ENCODE measurements at regions not wholly inside any gene's neighbourhood (a gene's known extent, or its start where the extent isn't known, plus 50 kb on each side); places are given as distances from the start of the nearest gene placed in this dataset.

DNA sequence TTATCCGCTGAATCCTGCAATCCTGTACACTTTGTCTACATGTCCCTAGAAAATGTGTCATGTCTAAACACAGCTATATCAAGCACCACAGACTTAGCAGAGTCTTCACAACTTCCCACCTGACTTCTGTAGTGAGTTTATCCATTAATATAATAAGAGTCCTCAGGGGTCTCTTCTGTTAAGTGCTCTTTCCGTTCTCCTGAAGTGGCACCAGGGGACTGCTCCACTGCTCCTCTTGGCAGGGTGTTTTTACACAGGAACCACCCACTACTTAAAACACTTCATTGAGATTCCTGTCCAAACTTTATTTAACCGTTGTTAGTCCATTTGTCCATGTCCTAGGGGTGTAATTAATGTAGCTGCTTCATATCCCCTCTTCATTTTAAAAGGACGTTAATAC, 1000.4 kb downstream of the STPG2 start:
- no peak for DNase-seq (ENCODE audit: low spot score)
- no peak for ATAC-seq

DNA sequence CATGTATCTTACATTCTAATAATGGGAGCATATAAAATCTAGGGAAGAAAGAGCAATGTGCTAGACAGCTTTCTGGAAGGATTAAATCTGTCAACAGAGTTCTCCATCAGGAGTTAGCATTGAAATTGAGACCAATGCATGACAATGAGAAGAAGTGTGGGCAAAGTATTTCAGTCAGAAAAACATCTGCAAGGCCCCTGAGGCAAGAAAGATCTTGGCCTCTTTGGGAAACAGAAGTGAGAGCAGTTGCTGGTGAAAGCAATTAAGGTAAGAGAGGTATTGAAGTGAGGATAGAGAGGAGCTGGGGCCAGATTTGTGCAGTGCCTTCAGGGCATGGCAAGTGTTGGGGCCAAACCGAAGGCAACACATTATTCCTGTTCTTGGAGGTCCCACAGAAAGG, 999.1 kb downstream of the STPG2 start:
- no peak for DNase-seq (ENCODE audit: low spot score)
- no peak for ATAC-seq
- intact Hi-C loops (cut with DNase I), result no loop called here

More for the DNA sequence above, 1000.4 kb downstream of the STPG2 start:
- intact Hi-C loops (cut with DNase I), result no loop called here

DNA sequence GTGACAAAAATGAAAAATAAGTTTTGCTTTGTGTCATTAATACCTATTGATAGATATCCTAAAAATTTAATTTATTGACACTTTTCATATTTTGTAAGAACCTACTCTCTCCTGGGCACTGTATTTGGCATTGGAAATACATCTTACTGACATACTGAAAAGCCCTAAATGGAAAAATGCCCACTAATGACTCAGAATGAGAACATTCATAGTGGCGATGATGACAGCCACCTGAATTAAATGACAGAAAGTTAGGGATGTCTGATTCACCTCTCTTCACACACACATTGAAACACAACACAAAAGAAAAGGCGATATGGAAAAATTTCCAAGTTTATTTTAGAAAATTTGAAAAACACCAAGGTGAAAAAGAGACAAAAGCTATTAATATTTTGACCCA, 992.3 kb downstream of the STPG2 start:
- ATAC-seq, result no peak
- intact Hi-C loops (cut with DNase I), result no loop called here
- DNase-seq (ENCODE audit: low spot score), result no peak

DNA sequence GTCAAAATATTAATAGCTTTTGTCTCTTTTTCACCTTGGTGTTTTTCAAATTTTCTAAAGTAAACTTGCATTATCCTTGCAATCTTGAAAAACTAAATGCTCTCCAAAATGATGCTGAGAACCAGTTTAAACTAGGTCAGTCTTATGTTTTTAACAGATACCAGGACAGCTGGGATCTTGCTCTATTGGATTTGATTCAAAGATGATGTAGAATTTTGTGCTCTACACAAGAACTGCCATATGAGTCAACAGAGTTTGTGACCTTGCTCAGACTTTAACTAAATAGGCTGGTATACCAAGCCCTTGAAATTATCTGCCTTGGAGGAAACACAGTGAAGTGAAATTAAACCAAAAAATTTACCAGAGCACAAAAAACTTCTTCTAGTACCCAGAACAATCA, 991.1 kb downstream of the STPG2 start:
- DNase-seq (ENCODE audit: low spot score), result no peak
- ATAC-seq, result no peak
- intact Hi-C loops (cut with DNase I), result no loop called here

DNA sequence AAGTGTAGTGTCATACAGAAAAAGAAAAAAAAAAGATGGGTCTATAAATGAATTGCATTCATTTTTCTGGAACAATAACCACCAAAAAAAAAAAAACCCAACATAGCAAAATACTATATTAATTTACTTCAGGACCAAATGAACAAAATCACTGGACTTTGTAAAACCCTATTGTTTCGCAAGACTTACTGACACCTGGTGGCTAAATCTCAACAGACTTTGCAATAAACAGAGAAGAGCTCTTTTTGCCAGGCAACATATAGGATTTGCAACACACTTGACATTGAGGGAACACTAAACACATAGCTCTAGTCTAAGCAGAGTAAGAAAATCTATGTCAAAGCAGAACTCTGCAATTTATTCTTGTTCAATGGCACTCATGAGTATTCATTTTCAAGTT, 990.2 kb downstream of the STPG2 start:
- ATAC-seq (no peak), DNase-seq (ENCODE audit: low spot score) (no peak)
- intact Hi-C loops (cut with DNase I), result no loop called here

DNA sequence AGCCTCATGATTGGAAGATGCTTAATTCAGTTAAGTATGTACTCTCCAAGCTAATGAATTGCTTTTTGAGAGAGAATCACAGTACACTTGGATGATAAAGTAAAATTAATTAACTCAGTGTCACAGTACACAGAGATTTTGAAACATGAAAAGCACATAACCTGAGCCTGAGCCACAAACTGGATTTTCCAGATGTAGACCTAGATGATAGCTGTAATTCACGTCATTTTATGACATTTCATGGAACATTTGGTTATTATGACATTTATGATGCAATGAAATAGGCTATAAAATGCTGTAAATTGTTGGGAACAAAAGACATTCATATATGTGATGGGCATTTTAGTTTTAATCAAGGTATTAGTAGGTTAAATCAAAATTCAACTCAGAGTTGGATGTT, 983.7 kb downstream of the STPG2 start:
- intact Hi-C loops (cut with DNase I), result no loop called here
- DNase-seq (ENCODE audit: low spot score), result no peak
- ATAC-seq, result no peak

DNA sequence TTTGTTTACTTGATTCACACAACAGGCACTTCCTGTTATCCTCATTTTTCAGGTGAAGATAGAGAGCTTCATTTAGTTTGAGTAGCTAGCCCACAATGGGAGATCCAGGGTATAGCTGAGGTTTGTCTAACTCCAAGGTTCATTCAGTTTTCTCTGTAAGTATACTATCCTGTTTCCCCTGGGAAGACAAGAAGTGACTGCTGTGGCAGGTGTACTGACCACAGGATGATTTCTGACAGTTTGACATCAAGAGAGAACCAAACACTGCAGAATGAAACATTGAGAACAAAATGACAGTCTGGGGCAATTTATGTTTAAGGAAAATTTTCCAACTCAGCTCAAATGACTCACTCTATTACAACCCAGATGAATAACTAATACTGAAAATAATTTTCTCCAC, 958.0 kb downstream of the STPG2 start:
- DNase-seq (ENCODE audit: low spot score) (no peak), ATAC-seq (no peak)
- intact Hi-C loops (cut with DNase I), result no loop called here

DNA sequence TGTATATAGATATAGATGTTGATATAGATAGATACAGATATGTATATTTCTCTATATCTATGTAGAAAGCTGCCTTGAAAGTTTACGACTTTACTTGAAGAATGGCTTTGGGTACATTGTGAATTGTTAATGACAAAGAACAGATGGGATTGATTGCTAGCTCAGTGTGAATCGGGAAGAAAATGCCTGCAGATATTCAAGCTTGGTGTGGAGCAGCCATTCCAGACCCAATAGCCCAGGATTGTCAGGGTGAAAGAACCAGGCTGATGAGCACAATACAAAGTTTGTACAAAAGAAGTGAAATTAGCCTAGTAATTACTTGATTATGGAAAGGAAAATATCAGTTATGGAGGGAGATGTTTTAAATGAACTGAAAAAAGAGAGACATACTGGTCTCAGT, 946.2 kb downstream of the STPG2 start:
- ATAC-seq (no peak), DNase-seq (ENCODE audit: low spot score) (no peak)
- intact Hi-C loops (cut with DNase I), result no loop called here

DNA sequence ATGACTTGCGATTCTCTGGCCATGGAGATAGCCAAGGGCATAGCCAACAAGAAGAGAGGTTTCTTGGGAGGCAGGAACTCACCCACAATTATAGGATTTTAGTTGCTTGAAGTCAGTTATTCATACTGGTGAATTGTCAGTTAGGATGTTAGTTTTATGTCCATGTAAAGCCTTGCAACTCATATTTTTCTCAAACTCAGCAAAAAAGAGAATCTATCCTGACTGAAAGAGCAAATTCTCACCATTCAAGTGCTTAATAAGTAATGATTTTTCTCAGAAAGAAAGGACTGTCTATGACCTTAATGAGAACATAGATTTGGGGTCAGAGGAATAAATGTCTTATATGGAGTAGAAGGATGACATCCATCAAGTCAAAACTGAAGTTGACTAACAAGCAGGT, 934.5 kb downstream of the STPG2 start:
- DNase-seq (ENCODE audit: low spot score) (no peak), ATAC-seq (no peak)
- intact Hi-C loops (cut with DNase I), result no loop called here

DNA sequence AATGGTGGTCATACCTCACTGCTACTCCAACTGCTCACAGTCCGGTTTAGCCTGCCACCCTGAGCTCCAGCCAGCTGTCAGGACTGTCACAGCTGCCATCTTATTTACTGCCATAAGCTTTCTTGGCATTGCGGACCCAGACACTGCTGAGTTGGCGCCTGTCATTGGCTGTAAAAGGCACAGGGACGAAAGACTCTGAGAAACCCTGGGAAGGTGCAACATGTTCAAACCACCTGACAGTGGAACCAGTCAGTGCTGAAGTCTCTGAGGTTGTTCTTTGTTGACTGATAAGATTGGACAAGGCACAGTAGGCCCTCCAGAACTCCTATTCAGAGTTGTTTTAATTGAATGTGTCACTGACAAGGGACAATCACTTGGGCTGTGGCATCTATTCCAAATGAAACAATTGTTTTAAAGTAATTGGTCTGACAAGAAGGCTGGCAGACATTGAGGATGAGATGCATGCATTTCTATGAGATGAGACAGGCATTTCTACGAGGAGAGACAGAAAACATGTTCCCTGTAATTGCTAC, 927.8 kb downstream of the STPG2 start:
- intact Hi-C loops (cut with DNase I), result no loop called here
- ATAC-seq, result no peak
- DNase-seq (ENCODE audit: low spot score), result no peak

DNA sequence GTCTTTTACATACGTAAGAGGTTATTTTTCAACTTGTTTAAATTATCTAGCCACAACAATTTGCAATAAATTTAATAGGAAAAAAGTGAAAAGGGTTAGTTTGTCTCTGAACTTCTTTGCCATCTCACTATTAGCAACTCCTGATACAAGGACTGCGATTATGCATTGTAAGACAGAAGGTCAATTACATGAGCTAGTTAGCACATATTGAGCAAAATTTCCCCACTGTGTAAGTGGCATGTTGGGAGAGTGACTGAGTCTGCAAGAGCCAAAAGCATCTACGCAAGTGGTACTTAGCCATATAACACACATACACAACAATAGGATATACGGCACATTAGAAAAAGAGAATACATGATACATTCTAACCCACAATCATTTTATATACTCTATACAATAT, 927.2 kb downstream of the STPG2 start:
- ATAC-seq (no peak), DNase-seq (ENCODE audit: low spot score) (no peak)
- intact Hi-C loops (cut with DNase I), result no loop called here

DNA sequence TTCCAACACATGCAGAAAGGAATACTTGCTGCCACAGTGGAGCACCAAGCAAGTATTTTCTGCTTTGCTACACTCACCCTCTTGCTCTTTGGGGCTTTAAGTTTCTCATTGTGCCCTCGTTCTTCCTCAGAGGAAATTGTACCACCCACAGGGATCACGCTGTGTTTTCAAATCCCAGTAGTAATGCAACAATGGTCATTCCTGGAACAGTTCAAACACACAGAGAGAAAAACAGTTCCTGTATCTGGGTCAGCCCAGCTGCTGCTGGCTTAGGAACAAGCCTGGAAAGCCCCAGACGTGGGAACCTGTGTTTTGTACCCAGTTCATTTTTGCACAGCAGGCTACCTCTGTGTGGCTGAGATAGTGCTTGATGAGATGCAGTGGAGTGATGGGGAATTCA, 907.8 kb downstream of the STPG2 start:
- DNase-seq (ENCODE audit: low spot score) (no peak), ATAC-seq (no peak)
- intact Hi-C loops (cut with DNase I), result no loop called here

DNA sequence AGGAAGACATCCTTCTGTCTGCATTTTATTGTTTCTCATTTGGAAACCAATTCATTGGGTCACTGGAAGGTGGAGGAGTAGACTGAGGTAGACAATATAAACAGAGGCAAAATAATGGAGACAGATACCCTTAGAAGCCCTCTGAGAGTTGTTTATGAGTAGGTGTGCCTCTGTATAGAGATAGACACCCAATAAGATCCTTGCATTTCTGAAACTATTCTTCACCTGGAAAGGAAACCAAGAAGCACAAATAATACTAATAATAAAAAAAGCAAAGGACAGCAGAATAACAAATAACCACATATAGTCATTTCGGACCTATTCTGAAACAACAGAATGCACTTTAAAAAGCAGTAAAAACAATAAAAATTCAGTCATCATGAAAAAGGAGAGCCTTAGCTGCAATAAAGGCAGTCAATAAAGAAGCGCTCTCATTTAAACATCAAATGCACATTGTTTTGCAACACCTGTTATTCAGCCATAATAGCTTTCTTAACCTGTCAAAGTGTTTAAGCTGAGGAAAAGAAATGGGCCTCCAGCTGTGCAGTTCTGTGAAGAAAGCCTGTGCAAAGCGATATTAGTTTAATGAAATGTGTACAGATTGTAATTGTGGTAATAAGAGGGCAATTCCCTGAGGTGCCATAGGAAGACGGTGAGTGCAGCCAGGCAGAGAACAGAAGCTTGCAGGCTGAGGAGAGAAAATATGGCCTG, 904.2 kb downstream of the STPG2 start:
- DNase-seq (ENCODE audit: low spot score), result no peak
- intact Hi-C loops (cut with DNase I), result no loop called here
- ATAC-seq, result no peak

DNA sequence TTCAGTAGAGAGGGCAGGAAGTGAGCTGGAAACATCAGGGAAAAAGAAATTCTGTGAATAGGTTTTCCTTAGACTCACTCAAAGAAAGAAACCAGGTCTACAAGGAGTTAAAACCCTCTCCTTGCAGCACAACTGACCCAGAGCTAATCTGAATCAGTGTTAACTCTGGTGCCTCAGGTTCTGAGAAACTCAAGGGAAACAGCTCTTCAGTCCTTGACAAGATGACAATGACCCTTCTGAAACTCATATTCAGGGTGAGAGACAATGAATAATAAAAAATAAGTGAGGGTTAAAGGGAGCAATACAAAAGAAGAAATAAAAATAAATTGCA, 903.6 kb downstream of the STPG2 start:
- DNase-seq (ENCODE audit: low spot score) (no peak), ATAC-seq (no peak)
- intact Hi-C loops (cut with DNase I), result no loop called here

DNA sequence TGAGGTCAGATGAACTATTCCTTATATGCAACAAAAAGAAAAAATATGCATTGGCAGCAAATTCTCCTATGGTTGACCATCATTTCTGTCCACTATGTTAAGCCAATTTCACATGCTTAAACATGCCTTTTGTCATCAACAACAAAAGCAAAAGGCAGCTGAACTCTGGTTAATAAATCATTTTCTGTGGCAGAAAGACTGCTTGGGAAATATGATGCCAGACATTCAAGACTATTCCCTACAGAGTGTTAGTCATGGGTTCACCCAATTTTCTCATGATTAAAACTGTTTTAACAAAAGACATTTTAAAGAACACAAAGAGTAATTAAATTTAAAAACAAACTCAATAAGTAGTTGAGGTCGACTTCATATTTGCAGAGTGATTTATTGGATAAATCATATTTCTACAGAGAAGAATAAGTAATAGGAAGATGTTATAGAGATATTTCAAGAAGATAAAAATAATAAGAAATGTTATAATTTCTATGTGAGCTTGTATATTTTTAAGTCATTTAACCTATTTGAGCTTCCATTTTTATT, 890.6 kb downstream of the STPG2 start:
- ATAC-seq (no peak), DNase-seq (ENCODE audit: low spot score) (no peak)
- intact Hi-C loops (cut with DNase I), result no loop called here

DNA sequence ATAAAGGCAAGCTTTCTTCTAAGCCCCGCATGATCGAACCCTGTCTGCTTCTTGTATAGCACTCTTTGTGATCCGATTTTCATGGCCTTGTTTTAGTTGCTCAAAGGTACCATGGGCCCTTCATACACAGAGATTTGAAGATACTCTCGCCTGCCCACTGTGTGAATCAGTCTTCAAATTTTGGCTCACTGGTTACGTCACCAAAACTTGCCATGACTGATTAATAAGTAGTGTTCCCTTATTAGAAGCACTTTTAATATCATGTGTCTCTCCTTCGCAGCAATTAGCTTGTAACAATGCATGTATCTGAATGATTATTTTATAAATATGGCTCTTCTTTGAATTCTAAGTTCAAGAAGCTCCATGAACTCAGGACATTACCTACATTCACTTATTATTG, 880.5 kb downstream of the STPG2 start:
- intact Hi-C loops (cut with DNase I), result no loop called here
- DNase-seq (ENCODE audit: low spot score) (no peak), ATAC-seq (no peak)

DNA sequence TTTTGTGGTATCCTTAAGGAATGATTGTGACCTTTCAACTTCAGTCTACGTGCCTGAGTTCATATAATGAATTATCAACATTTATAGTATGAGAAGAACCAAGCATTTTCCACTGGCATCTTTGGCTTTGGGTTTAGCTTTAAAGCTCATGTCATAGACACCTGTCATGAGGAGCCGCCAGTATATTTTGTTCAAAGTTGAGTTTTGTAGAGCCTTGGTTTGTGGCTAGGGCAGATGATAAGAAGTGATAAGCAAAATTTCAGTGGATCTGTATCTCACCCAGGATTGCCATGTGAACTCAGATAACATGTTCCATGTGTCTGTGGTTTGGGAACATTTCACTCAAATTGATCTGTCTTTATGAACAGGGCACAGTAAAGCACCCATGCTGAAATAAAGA, 873.2 kb downstream of the STPG2 start:
- intact Hi-C loops (cut with DNase I), result no loop called here
- DNase-seq (ENCODE audit: low spot score) (no peak), ATAC-seq (no peak)

DNA sequence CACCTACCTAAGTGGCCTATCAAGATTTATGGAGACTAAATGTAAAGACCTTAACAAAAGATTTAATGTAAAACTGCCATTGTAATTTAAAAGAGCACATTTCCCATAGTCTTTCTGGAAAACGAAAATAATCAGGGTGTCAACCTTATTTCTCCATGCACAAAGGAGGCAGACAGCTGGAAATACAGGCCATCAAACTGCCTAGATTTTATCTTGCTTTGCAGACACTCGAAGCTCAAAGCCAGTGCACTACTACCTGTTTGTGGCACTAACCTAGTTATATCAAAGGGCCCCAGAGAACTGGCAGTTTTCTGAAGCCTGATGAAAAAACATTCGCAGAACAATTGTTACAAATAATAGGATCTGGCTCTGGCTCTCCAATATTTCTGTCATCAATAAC, 863.9 kb downstream of the STPG2 start:
- intact Hi-C loops (cut with DNase I), result no loop called here
- DNase-seq (ENCODE audit: low spot score) (no peak), ATAC-seq (no peak)

DNA sequence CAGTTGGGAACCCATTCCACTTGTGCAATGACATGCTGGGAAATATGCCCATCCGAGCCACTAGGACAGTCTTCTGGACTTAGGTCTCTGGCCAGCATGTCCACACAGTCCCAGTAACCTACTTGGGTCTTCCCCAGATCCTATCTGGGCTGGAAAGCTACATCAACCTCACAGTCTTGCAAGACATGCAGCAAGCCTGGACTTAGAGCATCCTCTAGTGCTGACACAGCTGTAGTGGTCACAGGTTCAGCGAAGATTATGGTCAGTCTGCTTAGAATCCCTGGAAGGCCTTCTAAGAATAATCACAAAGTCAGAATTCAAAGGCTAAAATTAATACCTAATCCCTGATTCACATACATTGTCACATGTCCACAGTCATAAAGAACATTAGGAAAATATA, 842.7 kb downstream of the STPG2 start:
- ATAC-seq (no peak), DNase-seq (ENCODE audit: low spot score) (no peak)
- intact Hi-C loops (cut with DNase I), result no loop called here

DNA sequence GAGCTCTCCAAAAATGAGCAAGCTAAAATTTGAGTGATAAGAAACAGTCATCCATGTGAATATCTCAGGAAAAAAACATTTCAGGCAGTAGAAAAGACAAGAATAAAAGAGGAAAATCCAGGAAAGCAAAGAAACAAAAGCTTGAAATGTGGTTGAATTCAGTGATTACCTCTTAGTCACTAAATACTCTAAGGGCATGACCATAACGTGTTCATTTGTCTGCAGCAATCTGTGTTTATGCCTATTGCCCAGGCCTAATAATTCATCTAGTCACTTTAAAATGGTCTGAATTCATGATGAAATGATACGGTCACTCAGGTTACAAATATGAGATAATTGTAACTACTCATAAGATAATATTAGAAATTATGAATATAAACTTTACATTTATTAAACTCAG, 837.9 kb downstream of the STPG2 start:
- ATAC-seq, result no peak
- intact Hi-C loops (cut with DNase I), result no loop called here

DNA sequence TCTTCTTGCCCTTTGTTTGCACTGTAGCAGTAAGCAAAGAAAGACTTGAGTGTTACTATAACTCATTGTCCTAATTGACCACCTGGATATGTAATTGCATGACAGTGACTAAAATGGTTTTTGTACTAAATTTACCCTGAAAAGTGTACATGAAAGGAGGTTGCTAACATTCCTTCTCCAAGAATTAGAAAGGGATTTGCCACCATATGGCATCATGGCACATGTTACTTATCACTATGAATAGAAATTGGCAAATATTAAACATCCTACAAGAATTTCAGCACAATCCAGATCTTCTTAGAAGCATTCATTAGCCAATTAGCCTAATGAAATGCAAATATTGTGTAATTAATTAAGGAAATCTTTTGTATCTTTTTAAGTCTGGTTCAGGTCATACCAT, 834.2 kb downstream of the STPG2 start:
- no peak for DNase-seq (ENCODE audit: low spot score)
- intact Hi-C loops (cut with DNase I), result no loop called here
- no peak for ATAC-seq

More for the DNA sequence above, 837.9 kb downstream of the STPG2 start:
- no peak for DNase-seq (ENCODE audit: low spot score)

Measured in sciatic nerve (tissue), 2 donors.